ENCODE measurements at regions not wholly inside any gene's neighbourhood (a gene's known extent, or its start where the extent isn't known, plus 50 kb on each side); places are given as distances from the start of the nearest gene placed in this dataset.

DNA sequence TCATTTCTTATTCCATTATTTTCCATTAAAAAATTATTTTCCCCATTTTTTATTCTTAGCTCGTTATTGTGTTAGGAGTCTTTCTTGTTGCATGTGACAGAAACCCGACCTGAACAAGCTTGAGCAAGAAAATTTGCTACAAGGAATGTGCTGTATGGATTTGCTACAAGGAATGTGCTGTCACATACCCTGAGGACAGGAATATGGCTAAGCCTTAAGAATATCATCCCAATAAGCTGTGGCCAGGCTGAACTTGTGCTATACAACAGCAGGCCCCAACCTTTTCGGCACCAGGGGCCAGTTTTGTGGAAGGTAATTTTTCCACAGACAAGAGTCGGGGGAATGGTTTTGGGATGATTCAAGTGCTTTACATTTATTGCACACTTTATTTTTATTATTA lies 114.0 kb downstream of the TRMT11 start:
- TF ChIP-seq, protein P1, sequence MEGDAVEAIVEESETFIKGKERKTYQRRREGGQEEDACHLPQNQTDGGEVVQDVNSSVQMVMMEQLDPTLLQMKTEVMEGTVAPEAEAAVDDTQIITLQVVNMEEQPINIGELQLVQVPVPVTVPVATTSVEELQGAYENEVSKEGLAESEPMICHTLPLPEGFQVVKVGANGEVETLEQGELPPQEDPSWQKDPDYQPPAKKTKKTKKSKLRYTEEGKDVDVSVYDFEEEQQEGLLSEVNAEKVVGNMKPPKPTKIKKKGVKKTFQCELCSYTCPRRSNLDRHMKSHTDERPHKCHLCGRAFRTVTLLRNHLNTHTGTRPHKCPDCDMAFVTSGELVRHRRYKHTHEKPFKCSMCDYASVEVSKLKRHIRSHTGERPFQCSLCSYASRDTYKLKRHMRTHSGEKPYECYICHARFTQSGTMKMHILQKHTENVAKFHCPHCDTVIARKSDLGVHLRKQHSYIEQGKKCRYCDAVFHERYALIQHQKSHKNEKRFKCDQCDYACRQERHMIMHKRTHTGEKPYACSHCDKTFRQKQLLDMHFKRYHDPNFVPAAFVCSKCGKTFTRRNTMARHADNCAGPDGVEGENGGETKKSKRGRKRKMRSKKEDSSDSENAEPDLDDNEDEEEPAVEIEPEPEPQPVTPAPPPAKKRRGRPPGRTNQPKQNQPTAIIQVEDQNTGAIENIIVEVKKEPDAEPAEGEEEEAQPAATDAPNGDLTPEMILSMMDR (IDR thresholded peaks at IDR 0.05; ENCODE audit: low read depth, low read length), result no peak
- TF ChIP-seq, protein P2, sequence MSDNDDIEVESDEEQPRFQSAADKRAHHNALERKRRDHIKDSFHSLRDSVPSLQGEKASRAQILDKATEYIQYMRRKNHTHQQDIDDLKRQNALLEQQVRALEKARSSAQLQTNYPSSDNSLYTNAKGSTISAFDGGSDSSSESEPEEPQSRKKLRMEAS (IDR thresholded peaks at IDR 0.05; ENCODE audit: low read depth, low read length), result no peak
- no peak for TF ChIP-seq POLR2A (IDR thresholded peaks at IDR 0.05; ENCODE audit: extremely low read depth, insufficient read length)
